ENCODE measurements at regions not wholly inside any gene's neighbourhood (a gene's known extent, or its start where the extent isn't known, plus 50 kb on each side); places are given as distances from the start of the nearest gene placed in this dataset.
"Not testable (repeated sequence)": the region's sequence is repeated elsewhere in the genome, so short reads cannot be mapped to it uniquely, and the experiment has no call there.

- not testable (repeated sequence) for DNase-seq (ENCODE audit: low read depth)
These were observed 145.4 kb downstream of the LAT start for GRCh38 chr16:29130131-29130711.

GRCh38 chr16:29129458-29130038 is 144.7 kb downstream of the LAT start:
- DNase-seq (ENCODE audit: low read depth) = not testable (repeated sequence)

GRCh38 chr16:29128732-29129457 is 144.0 kb downstream of the LAT start:
- DNase-seq (ENCODE audit: low read depth) = not testable (repeated sequence)

GRCh38 chr16:29127806-29128420 is 143.1 kb downstream of the LAT start:
- not testable (repeated sequence) for DNase-seq (ENCODE audit: low read depth)

GRCh38 chr16:29126616-29127015 is 141.8 kb downstream of the LAT start:
- DNase-seq (ENCODE audit: low read depth) = no peak

- DNase-seq (ENCODE audit: low read depth) = no peak
These were observed 141.2 kb downstream of the LAT start for GRCh38 chr16:29126057-29126494.

GRCh38 chr16:29124828-29125227 is 140.0 kb downstream of the LAT start:
- DNase-seq (ENCODE audit: low read depth) = no peak

- not testable (repeated sequence) for DNase-seq (ENCODE audit: low read depth)
These were observed 139.3 kb downstream of the LAT start for GRCh38 chr16:29124162-29124561.

- DNase-seq (ENCODE audit: low read depth) = not testable (repeated sequence)
These were observed 135.8 kb downstream of the LAT start for GRCh38 chr16:29120680-29121079.

GRCh38 chr16:29118301-29118957 is 133.6 kb downstream of the LAT start:
- DNase-seq (ENCODE audit: low read depth) = not testable (repeated sequence)

GRCh38 chr16:29117631-29118030 is 132.8 kb downstream of the LAT start:
- DNase-seq (ENCODE audit: low read depth) = no peak

- no peak for DNase-seq (ENCODE audit: low read depth)
These were observed 132.1 kb downstream of the LAT start for GRCh38 chr16:29116980-29117379.

GRCh38 chr16:29116207-29116606 is 131.4 kb downstream of the LAT start:
- not testable (repeated sequence) for DNase-seq (ENCODE audit: low read depth)

GRCh38 chr16:29115802-29116141 is 130.9 kb downstream of the LAT start:
- not testable (repeated sequence) for DNase-seq (ENCODE audit: low read depth)

- DNase-seq (ENCODE audit: low read depth) = not testable (repeated sequence)
These were observed 130.3 kb downstream of the LAT start for GRCh38 chr16:29114989-29115801.

GRCh38 chr16:29114574-29114973 is 129.7 kb downstream of the LAT start:
- DNase-seq (ENCODE audit: low read depth) = no peak

GRCh38 chr16:29113446-29113845 is 128.6 kb downstream of the LAT start:
- DNase-seq (ENCODE audit: low read depth) = not testable (repeated sequence)

GRCh38 chr16:29112755-29113347 is 128.0 kb downstream of the LAT start:
- DNase-seq (ENCODE audit: low read depth) = no peak

- not testable (repeated sequence) for DNase-seq (ENCODE audit: low read depth)
These were observed 127.2 kb downstream of the LAT start for GRCh38 chr16:29111901-29112680.

GRCh38 chr16:29111421-29111820 is 126.6 kb downstream of the LAT start:
- no peak for DNase-seq (ENCODE audit: low read depth)

All from stimulated activated CD8-positive, alpha-beta memory T cell treated with anti-CD3 and anti-CD28 coated beads, Interleukin-12 subunit alpha, Interleukin-12 subunit beta, amount 100 ng/mL, for 4 hours (primary cell).